HEK293T (cell line): ENCODE measurements at regions not wholly inside any gene's neighbourhood (a gene's known extent, or its start where the extent isn't known, plus 50 kb on each side); places are given as distances from the start of the nearest gene placed in this dataset.

Experiments
- CTCF ChIA-PET: fragments of 350-600 bp; formaldehyde crosslinking; extraction: SDS; loops from one replicate; lab custom pipeline; 2021; ENCODE audit warnings: antibody characterized with exemption, inconsistent platforms; lab: Yijun Ruan, JAX
- POLR2A ChIA-PET: fragments of 350-600 bp; formaldehyde crosslinking; extraction: SDS; loops from one replicate; lab custom pipeline; 2020; ENCODE audit warnings: antibody characterized with exemption, inconsistent platforms; lab: Yijun Ruan, JAX
- DNase-seq: peaks from one replicate; pipeline ENCODE4 v3.0.0; 2012; ENCODE audit warnings: mixed read lengths; ENCODE audit errors: extremely low spot score
- ARNT ChIP-seq: fragments of 450-650 bp; IDR thresholded peaks from 2 replicates; pipeline ENCODE4 v1.6.1; 2017; ENCODE audit warnings: mild to moderate bottlenecking
- BHLHE40 ChIP-seq: fragments of 450-650 bp; IDR thresholded peaks from 2 replicates; pipeline ENCODE4 v1.6.1; 2016; ENCODE audit warnings: mild to moderate bottlenecking, moderate library complexity, borderline replicate concordance
- CTBP1 ChIP-seq: fragments of 450-650 bp; IDR thresholded peaks from 2 replicates; pipeline ENCODE4 v1.6.1; 2016; ENCODE audit warnings: borderline replicate concordance
- ELF4 ChIP-seq: fragments of 450-650 bp; IDR thresholded peaks from 2 replicates; pipeline ENCODE4 v1.6.1; 2017; ENCODE audit warnings: antibody characterized with exemption
- FOXA1 ChIP-seq: fragments of 450-650 bp; IDR thresholded peaks from 2 replicates; pipeline ENCODE4 v1.6.1; 2016; ENCODE audit warnings: mild to moderate bottlenecking
- FOXK2 ChIP-seq: fragments of 450-650 bp; IDR thresholded peaks from 2 replicates; pipeline ENCODE4 v1.6.1; 2016; ENCODE audit warnings: mild to moderate bottlenecking
- FOXM1 ChIP-seq: fragments of 450-650 bp; IDR thresholded peaks from 2 replicates; pipeline ENCODE4 v1.6.1; 2017; ENCODE audit warnings: mild to moderate bottlenecking, borderline replicate concordance
- HDGF ChIP-seq: fragments of 450-650 bp; IDR thresholded peaks from 2 replicates; pipeline ENCODE4 v1.6.1; 2017; ENCODE audit warnings: antibody characterized with exemption, borderline replicate concordance
- L3MBTL2 ChIP-seq: fragments of 450-650 bp; conservative IDR thresholded peaks from 2 replicates; pipeline ENCODE4 v1.6.1; 2016; ENCODE audit warnings: mild to moderate bottlenecking
- LEF1 ChIP-seq: fragments of 450-650 bp; IDR thresholded peaks from 2 replicates; pipeline ENCODE4 v1.6.1; 2017; ENCODE audit warnings: mild to moderate bottlenecking, borderline replicate concordance
- NFRKB ChIP-seq: fragments of 450-650 bp; IDR thresholded peaks from 2 replicates; pipeline ENCODE4 v1.6.1; 2016; ENCODE audit warnings: mild to moderate bottlenecking, moderate library complexity
- SP1 ChIP-seq: fragments of 450-650 bp; IDR thresholded peaks from 2 replicates; pipeline ENCODE4 v1.6.1; 2017
- SUZ12 ChIP-seq: fragments of 450-650 bp; IDR thresholded peaks from 2 replicates; pipeline ENCODE4 v1.6.1; 2016; ENCODE audit warnings: mild to moderate bottlenecking
- TARDBP ChIP-seq: fragments of 450-650 bp; IDR thresholded peaks from 2 replicates; pipeline ENCODE4 v1.6.1; 2016
- ZNF384 ChIP-seq: fragments of 450-650 bp; IDR thresholded peaks from 2 replicates; pipeline ENCODE4 v1.6.1; 2016
- TF ChIP-seq, protein P1 (sequence below): fragments of 450-650 bp; IDR thresholded peaks from 2 replicates; pipeline ENCODE4 v1.6.1; 2016

DNA sequence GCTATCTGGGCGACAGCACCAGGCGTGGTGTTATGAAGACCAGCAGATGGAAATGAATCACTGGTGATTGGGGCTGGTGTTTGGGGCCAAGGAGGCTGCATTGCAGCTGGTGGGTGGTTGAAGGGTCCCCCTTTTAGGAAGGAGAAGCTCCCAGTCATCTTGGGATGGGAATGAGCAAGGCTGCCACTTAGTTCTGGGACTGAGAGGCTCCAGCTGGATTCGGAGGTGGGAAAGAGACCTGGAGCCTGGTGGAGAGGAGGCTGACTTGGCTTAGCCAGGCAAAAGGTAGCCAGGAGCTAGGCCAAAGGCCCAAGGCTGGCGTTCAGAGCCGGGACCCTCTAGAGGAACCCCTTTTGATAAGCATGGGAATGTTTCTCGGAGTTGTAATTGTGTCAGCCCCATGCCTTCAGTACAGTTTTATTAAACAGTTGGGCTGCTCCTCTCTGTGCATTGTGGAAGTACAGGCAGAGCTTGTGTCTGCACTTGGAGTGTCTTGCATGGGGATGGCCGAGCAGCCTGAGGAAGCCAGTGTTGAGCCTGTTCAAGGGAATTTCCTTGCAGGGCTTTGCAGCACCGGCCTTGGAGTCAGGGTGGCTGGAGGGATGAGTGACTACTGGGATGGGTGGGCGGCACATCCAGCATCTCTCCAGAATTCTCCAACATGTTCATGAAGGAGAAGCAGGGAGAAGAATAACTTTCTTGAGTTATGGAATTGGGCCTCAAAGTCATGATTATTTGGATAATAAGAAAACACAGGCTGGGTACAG lies 234.9 kb downstream of the BAMBI start:
- TF ChIP-seq ELF4 = no peak
- TF ChIP-seq FOXM1 = no peak
- TF ChIP-seq FOXK2 = no peak
- TF ChIP-seq LEF1 = no peak
- TF ChIP-seq L3MBTL2 = no peak
- TF ChIP-seq SP1 = no peak
- no peak for TF ChIP-seq CTBP1
- no peak for TF ChIP-seq HDGF
- TF ChIP-seq, protein P1, sequence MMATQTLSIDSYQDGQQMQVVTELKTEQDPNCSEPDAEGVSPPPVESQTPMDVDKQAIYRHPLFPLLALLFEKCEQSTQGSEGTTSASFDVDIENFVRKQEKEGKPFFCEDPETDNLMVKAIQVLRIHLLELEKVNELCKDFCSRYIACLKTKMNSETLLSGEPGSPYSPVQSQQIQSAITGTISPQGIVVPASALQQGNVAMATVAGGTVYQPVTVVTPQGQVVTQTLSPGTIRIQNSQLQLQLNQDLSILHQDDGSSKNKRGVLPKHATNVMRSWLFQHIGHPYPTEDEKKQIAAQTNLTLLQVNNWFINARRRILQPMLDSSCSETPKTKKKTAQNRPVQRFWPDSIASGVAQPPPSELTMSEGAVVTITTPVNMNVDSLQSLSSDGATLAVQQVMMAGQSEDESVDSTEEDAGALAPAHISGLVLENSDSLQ = no peak
- no peak for TF ChIP-seq FOXA1
- TF ChIP-seq ARNT = no peak
- no peak for TF ChIP-seq SUZ12
- TF ChIP-seq ZNF384 = no peak
- TF ChIP-seq TARDBP = no peak
- no peak for TF ChIP-seq NFRKB
- no peak for TF ChIP-seq BHLHE40
- no peak for DNase-seq
- CTCF ChIA-PET = no interaction called here
- POLR2A ChIA-PET = no interaction called here

- ChIA-PET POLR2A (no interaction called here), CTCF (interaction anchor here (1.1 kb wide), 1 partner anchor 9 kb away, joined by 3 read pairs; no protein-coding TSS in a partner anchor)
- DNase-seq = no peak
- TF ChIP-seq, protein P1 = no peak
- TF ChIP-seq ZNF384 (no peak), FOXA1 (no peak), FOXM1 (no peak), HDGF (no peak), TARDBP (no peak), CTBP1 (no peak), ARNT (no peak), SP1 (no peak)
These were observed 236.3 kb downstream of the BAMBI start for GRCh38 chr10:28913436-28914237.

GRCh38 chr10:28914701-28915100 lies 237.4 kb downstream of the BAMBI start:
- TF ChIP-seq ARNT (no peak), ZNF384 (no peak), ELF4 (no peak), NFRKB (no peak), L3MBTL2 (no peak), FOXM1 (no peak), TARDBP (no peak), FOXA1 (no peak), HDGF (no peak), LEF1 (no peak), FOXK2 (no peak)
- TF ChIP-seq, protein P1 = no peak
- POLR2A ChIA-PET = no interaction called here
- DNase-seq = no peak
- CTCF ChIA-PET = no interaction called here

GRCh38 chr10:28915989-28916588 lies 238.8 kb downstream of the BAMBI start:
- CTCF ChIA-PET = interaction anchor here (0.7 kb wide), 1 partner anchor 24 kb away, joined by 3 read pairs; no protein-coding TSS in a partner anchor
- POLR2A ChIA-PET = interaction anchor here (1.6 kb wide), 1 partner anchor 13 kb away, joined by 5 read pairs; no protein-coding TSS in a partner anchor
- DNase-seq = no peak
- TF ChIP-seq SP1 = no peak
- TF ChIP-seq FOXK2 = no peak

GRCh38 chr10:28920091-28920490 lies 242.8 kb downstream of the BAMBI start:
- TF ChIP-seq FOXK2 (no peak), NFRKB (no peak), L3MBTL2 (no peak)
- CTCF ChIA-PET = interaction anchor here (0.6 to 1.1 kb wide), 3 partner anchors 19 to 71 kb away, joined by 3 read pairs; no protein-coding TSS in a partner anchor
- POLR2A ChIA-PET = no interaction called here
- no peak for DNase-seq

- ChIA-PET POLR2A (no interaction called here), CTCF (interaction anchor here (0.9 to 1.0 kb wide), 2 partner anchors 9 to 17 kb away, joined by 3 read pairs; no protein-coding TSS in a partner anchor)
These were observed 244.8 kb downstream of the BAMBI start for GRCh38 chr10:28922127-28922526.

More at GRCh38 chr10:28922127-28922526, 244.8 kb downstream of the BAMBI start:
- TF ChIP-seq FOXA1 = no peak
- no peak for TF ChIP-seq SUZ12
- no peak for TF ChIP-seq ARNT
- no peak for DNase-seq
